ENCODE measurements at regions not wholly inside any gene's neighbourhood (a gene's known extent, or its start where the extent isn't known, plus 50 kb on each side); places are given as distances from the start of the nearest gene placed in this dataset. TPM values are rescaled to one million over a fixed set of nuclear protein-coding genes. Genes with fewer than 3 reads are reported as not detected.

GRCh38 chr10:91170418-91170817, 50.0 kb upstream of the PCGF5 start:
- Histone ChIP-seq H2AFZ (no peak overlapping the region), H3K9me3 (ENCODE audit: low read depth) (no peaks in the 10 kb centered on the region), H4K20me1 (ENCODE audit: insufficient read depth) (no peaks in the 10 kb centered on the region), H3F3A (ENCODE audit: insufficient read depth) (peaks cover 2% of the 10 kb centered on the region; the same call in 1 of the 2 replicates), H3K9ac (no peak overlapping the region), H3K4me3 (no peak overlapping the region), H3K9me2 (ENCODE audit: insufficient read depth) (no peaks in the 10 kb centered on the region), H3K36me3 (ENCODE audit: low read depth) (no peaks in the 10 kb centered on the region), H3K4me1 (ENCODE audit: insufficient read depth) (no peaks in the 10 kb centered on the region), H3K4me2 (ENCODE audit: unreplicated experiment) (no peak overlapping the region), H3K79me2 (ENCODE audit: insufficient read depth) (peaks cover 100% of the 10 kb centered on the region), H3K27ac (no peak overlapping the region), H3K27me3 (replicated peaks; ENCODE audit: insufficient read depth) (no peaks in the 10 kb centered on the region)
- DNase-seq, result no peak
- in situ Hi-C loops (cut with MboI), result no loop called here
- TF ChIP-seq EZH2phosphoT487 (IDR thresholded peaks at IDR 0.05; ENCODE audit: insufficient read depth, low read depth), result no peak
- no peak for TF ChIP-seq EZH2 (IDR thresholded peaks at IDR 0.05; ENCODE audit: insufficient read depth, poor library complexity, severe bottlenecking)
- WGBS, 2 experiments (ENCODE audit: low coverage in 1 of 2, low lambda C conversion rate in 2 of 2, missing lambda C conversion rate in 2 of 2), result 92 to 100% methylated on average over 1 of the region's 1 CpG

Small RNAs in the stretch of these regions (small RNA-seq; reads per million reads assigned to genes)
- not detected for gene AL365434.2 (ENCODE audit: low read depth, low replicate concordance)
